ENCODE measurements at regions not wholly inside any gene's neighbourhood (a gene's known extent, or its start where the extent isn't known, plus 50 kb on each side); places are given as distances from the start of the nearest gene placed in this dataset.

DNA sequence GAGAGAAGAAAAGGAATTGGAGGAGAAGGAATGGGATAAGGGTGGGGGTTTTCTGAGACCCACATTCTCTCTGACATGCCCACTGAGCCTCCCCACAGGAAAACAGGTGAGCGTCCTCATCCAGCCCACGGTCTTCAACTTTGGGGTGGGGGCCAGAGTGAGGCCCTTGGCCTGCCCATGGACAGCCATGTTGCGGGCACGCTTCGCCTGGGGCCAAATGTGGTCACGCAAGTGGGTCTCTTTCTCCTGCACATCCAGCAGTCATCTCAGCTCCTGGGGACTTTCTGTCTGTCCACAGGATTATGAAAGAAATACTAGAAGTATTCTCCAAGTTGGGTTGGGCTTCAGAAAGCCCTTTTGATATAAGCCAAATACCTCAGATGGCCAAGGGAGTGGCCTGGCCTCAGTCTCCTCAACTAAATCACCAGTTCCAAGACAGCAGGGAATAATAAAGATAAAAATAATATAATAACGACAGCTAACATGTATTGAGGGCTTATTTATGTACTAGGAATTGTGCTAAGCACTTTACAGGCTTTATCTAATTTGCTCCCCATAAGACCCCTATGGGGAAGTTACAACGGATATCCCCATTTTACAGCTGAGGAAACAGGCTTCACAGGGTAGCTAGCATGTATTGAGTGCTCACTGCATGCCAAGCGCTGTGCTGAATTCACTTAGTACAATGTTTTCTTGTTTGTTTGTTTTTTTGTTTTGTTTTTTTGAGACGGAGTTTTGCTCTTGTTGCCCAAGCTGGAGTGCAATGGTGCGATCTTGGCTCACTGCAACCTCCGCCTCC, 57.2 kb upstream of the LBX1 start:
- Histone ChIP-seq H3K27me3 (ENCODE audit: insufficient read depth) (peaks cover 97% of the 10 kb centered on the region), H3F3A (replicated peaks; ENCODE audit: low read depth) (0 out of 2 replicates have a peak, but pooled peaks cover 6% of the 10 kb centered on the region), H4K20me1 (replicated peaks; ENCODE audit: insufficient read depth) (no peaks in the 10 kb centered on the region; the same call in 1 of the 2 replicates), H3K9me2 (ENCODE audit: insufficient read depth) (no peaks in the 10 kb centered on the region), H3K4me1 (ENCODE audit: insufficient read depth) (peaks cover 66% of the 10 kb centered on the region), H3K36me3 (ENCODE audit: insufficient read depth) (no peaks in the 10 kb centered on the region), H3K79me2 (replicated peaks; ENCODE audit: insufficient read depth) (no peaks in the 10 kb centered on the region), H3K27ac (ENCODE audit: low read depth) (no peak overlapping the region), H2AFZ (no peak overlapping the region), H3K4me3 (peak overlapping the region; percentile 76), H3K4me2 (peak overlapping the region; percentile 92)
- Mint-ChIP-seq H3K4me3 (peak overlapping the region; percentile 67), H3K27ac (no peak overlapping the region), H3K4me1 (peaks cover 75% of the 10 kb centered on the region), H3K9me3 (no peaks in the 10 kb centered on the region), H3K36me3 (ENCODE audit: low read depth) (no peaks in the 10 kb centered on the region; the same call in 2 of the 3 replicates), H3K27me3 (ENCODE audit: insufficient read depth, low read depth, poor library complexity) (peaks cover 96% of the 10 kb centered on the region)
- TF ChIP-seq JUNB (IDR thresholded peaks at IDR 0.05; ENCODE audit: unreplicated experiment), result no peak
- TF ChIP-seq, protein P1, sequence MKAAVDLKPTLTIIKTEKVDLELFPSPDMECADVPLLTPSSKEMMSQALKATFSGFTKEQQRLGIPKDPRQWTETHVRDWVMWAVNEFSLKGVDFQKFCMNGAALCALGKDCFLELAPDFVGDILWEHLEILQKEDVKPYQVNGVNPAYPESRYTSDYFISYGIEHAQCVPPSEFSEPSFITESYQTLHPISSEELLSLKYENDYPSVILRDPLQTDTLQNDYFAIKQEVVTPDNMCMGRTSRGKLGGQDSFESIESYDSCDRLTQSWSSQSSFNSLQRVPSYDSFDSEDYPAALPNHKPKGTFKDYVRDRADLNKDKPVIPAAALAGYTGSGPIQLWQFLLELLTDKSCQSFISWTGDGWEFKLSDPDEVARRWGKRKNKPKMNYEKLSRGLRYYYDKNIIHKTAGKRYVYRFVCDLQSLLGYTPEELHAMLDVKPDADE (IDR thresholded peaks at IDR 0.05), result no peak
- TF ChIP-seq EZH2phosphoT487 (IDR thresholded peaks at IDR 0.05; ENCODE audit: unreplicated experiment), result no peak
- TF ChIP-seq ZNF114 (CRISPR knock-in tag; IDR thresholded peaks at IDR 0.05), result no peak
- TF ChIP-seq STAT1 (IDR thresholded peaks at IDR 0.05; ENCODE audit: unreplicated experiment), result no peak
- TF ChIP-seq, protein P2, sequence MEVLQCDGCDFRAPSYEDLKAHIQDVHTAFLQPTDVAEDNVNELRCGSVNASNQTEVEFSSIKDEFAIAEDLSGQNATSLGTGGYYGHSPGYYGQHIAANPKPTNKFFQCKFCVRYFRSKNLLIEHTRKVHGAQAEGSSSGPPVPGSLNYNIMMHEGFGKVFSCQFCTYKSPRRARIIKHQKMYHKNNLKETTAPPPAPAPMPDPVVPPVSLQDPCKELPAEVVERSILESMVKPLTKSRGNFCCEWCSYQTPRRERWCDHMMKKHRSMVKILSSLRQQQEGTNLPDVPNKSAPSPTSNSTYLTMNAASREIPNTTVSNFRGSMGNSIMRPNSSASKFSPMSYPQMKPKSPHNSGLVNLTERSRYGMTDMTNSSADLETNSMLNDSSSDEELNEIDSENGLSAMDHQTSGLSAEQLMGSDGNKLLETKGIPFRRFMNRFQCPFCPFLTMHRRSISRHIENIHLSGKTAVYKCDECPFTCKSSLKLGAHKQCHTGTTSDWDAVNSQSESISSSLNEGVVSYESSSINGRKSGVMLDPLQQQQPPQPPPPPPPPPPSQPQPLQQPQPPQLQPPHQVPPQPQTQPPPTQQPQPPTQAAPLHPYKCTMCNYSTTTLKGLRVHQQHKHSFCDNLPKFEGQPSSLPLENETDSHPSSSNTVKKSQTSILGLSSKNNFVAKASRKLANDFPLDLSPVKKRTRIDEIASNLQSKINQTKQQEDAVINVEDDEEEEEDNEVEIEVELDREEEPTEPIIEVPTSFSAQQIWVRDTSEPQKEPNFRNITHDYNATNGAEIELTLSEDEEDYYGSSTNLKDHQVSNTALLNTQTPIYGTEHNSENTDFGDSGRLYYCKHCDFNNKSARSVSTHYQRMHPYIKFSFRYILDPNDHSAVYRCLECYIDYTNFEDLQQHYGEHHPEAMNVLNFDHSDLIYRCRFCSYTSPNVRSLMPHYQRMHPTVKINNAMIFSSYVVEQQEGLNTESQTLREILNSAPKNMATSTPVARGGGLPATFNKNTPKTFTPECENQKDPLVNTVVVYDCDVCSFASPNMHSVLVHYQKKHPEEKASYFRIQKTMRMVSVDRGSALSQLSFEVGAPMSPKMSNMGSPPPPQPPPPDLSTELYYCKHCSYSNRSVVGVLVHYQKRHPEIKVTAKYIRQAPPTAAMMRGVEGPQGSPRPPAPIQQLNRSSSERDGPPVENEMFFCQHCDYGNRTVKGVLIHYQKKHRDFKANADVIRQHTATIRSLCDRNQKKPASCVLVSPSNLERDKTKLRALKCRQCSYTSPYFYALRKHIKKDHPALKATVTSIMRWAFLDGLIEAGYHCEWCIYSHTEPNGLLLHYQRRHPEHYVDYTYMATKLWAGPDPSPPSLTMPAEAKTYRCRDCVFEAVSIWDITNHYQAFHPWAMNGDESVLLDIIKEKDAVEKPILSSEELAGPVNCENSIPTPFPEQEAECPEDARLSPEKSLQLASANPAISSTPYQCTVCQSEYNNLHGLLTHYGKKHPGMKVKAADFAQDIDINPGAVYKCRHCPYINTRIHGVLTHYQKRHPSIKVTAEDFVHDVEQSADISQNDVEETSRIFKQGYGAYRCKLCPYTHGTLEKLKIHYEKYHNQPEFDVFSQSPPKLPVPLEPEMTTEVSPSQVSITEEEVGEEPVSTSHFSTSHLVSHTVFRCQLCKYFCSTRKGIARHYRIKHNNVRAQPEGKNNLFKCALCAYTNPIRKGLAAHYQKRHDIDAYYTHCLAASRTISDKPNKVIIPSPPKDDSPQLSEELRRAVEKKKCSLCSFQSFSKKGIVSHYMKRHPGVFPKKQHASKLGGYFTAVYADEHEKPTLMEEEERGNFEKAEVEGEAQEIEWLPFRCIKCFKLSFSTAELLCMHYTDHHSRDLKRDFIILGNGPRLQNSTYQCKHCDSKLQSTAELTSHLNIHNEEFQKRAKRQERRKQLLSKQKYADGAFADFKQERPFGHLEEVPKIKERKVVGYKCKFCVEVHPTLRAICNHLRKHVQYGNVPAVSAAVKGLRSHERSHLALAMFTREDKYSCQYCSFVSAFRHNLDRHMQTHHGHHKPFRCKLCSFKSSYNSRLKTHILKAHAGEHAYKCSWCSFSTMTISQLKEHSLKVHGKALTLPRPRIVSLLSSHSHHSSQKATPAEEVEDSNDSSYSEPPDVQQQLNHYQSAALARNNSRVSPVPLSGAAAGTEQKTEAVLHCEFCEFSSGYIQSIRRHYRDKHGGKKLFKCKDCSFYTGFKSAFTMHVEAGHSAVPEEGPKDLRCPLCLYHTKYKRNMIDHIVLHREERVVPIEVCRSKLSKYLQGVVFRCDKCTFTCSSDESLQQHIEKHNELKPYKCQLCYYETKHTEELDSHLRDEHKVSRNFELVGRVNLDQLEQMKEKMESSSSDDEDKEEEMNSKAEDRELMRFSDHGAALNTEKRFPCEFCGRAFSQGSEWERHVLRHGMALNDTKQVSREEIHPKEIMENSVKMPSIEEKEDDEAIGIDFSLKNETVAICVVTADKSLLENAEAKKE (CRISPR knock-in tag; IDR thresholded peaks at IDR 0.05), result no peak
- TF ChIP-seq EZH2 (IDR thresholded peaks at IDR 0.05; ENCODE audit: low read depth, unreplicated experiment), result no peak
- no peak for TF ChIP-seq NANOG (IDR thresholded peaks at IDR 0.05; ENCODE audit: borderline replicate concordance)
- DNase-seq (ENCODE audit: low spot score) (no peak), ATAC-seq (no peak; the same call in 2 of the 3 replicates)

All from GM23338 (cell line).